Fibroblast of the aortic adventitia (primary cell): ENCODE measurements at regions not wholly inside any gene's neighbourhood (a gene's known extent, or its start where the extent isn't known, plus 50 kb on each side); places are given as distances from the start of the nearest gene placed in this dataset.

Experiments
- DNase-seq: peaks from one replicate; pipeline ENCODE4 v3.0.0-alpha.2; 2010; ENCODE audit warnings: low read depth
- H3K4me3 ChIP-seq: 2 replicates; pipeline ENCODE4 v1.5.1; 2011; ENCODE audit warnings: low read depth, mild to moderate bottlenecking, control low read depth, low read length, moderate library complexity
- TF ChIP-seq, protein P1 (sequence below): IDR thresholded peaks from 2 replicates; pipeline ENCODE4 v1.5.1; 2011; ENCODE audit warnings: mild to moderate bottlenecking, low read length, control low read depth, inconsistent platforms; ENCODE audit not compliant: insufficient read depth

DNA sequence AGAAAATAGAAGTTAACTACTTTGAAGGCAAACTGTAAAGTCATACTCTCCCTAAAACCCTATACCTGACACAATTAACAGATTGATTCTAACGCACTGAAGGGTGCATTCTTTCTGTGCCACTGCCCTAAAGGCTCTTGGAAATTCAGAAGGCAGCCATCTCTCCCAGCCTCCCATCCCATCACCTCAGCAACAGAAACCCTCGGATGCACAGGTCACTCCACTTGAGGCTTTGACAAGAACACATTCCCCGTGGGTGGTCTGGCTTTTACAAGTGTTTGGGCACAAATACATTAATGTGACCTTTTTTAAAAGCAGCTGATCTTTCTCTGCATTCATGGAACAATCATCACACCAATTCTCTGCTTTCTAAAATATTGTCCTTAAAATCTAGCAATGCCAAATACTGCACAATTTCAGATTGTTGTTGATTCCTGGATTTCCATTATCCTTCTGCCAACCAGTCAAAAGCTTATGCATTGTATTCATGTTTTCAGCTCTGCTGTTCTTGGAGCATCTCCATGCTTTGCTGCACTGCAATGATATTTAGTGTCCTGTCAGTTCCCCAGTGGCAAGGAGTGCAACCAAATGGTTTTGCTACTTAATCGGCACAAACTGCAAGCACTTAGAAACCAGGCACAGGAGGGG, 175.6 kb downstream of the TMEM161B start:
- no peak for DNase-seq
- TF ChIP-seq, protein P1, sequence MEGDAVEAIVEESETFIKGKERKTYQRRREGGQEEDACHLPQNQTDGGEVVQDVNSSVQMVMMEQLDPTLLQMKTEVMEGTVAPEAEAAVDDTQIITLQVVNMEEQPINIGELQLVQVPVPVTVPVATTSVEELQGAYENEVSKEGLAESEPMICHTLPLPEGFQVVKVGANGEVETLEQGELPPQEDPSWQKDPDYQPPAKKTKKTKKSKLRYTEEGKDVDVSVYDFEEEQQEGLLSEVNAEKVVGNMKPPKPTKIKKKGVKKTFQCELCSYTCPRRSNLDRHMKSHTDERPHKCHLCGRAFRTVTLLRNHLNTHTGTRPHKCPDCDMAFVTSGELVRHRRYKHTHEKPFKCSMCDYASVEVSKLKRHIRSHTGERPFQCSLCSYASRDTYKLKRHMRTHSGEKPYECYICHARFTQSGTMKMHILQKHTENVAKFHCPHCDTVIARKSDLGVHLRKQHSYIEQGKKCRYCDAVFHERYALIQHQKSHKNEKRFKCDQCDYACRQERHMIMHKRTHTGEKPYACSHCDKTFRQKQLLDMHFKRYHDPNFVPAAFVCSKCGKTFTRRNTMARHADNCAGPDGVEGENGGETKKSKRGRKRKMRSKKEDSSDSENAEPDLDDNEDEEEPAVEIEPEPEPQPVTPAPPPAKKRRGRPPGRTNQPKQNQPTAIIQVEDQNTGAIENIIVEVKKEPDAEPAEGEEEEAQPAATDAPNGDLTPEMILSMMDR = no peak
- H3K4me3 ChIP-seq = no peak overlapping the region

DNA sequence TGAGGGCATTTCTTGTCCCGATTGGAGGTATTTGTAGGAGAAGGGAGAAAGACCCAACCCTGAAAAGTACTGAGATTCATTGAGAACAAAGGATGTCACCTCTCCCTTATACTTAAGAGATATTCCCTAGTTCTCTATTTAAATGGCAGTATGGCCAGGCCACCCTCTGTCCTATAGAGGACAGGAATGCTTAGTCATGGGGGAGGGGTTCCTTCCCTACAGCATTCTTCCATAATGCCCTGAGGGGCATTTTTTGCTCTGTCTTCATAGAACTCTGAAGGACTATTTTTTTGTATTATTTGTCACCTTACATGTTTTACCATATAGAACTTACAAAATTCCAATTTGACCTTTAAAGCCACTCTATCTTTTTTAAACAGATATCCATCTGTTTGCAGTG, 176.3 kb downstream of the TMEM161B start:
- DNase-seq = no peak
- TF ChIP-seq, protein P1 = no peak
- H3K4me3 ChIP-seq = no peak overlapping the region

- H3K4me3 ChIP-seq = no peak overlapping the region
- TF ChIP-seq, protein P1 = no peak
- DNase-seq = no peak
These were observed 178.1 kb downstream of the TMEM161B start for GRCh38 chr5:88090506-88090905.

- TF ChIP-seq, protein P1 = no peak
- no peak overlapping the region for H3K4me3 ChIP-seq
These were observed 178.8 kb downstream of the TMEM161B start for GRCh38 chr5:88089719-88090390.

GRCh38 chr5:88085462-88085861, 183.2 kb downstream of the TMEM161B start:
- no peak overlapping the region for H3K4me3 ChIP-seq
- TF ChIP-seq, protein P1 = no peak
- DNase-seq = no peak

More at GRCh38 chr5:88089719-88090390, 178.8 kb downstream of the TMEM161B start:
- DNase-seq = no peak

GRCh38 chr5:88081877-88082276, 186.8 kb downstream of the TMEM161B start:
- TF ChIP-seq, protein P1 = no peak
- H3K4me3 ChIP-seq = no peak overlapping the region
- no peak for DNase-seq

DNA sequence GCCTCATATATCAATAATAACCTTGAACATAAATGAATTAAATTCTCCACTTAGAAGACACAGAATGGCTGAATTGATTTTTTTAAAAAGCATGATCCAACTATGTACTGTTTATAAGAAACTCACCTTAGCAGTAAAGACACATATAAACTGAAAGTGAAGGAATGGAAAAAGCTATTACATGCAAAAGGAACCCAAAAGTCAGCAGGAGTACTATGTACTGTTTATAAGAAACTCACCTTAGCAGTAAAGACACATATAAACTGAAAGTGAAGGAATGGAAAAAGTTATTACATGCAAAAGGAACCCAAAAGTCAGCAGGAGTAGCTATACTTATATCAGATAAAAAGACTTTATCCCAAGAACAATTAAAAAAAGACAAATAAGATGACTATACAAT, 204.8 kb downstream of the TMEM161B start:
- no peak for DNase-seq
- no peak overlapping the region for H3K4me3 ChIP-seq
- TF ChIP-seq, protein P1 = no peak
